ENCODE measurements at regions not wholly inside any gene's neighbourhood (a gene's known extent, or its start where the extent isn't known, plus 50 kb on each side); places are given as distances from the start of the nearest gene placed in this dataset.

GRCh38 chr2:52079602-52080001, 1047.7 kb upstream of the NRXN1 start:
- TF ChIP-seq CTCF (IDR thresholded peaks at IDR 0.05) = no peak
- no peak for TF ChIP-seq POLR2A (IDR thresholded peaks at IDR 0.05; ENCODE audit: low read length)
- no peak for TF ChIP-seq RFX5 (IDR thresholded peaks at IDR 0.05)
- TF ChIP-seq CHD4 (IDR thresholded peaks at IDR 0.05; ENCODE audit: borderline replicate concordance) = no peak

Measured in A549 (cell line).